ENCODE measurements at regions not wholly inside any gene's neighbourhood (a gene's known extent, or its start where the extent isn't known, plus 50 kb on each side); places are given as distances from the start of the nearest gene placed in this dataset.

DNA sequence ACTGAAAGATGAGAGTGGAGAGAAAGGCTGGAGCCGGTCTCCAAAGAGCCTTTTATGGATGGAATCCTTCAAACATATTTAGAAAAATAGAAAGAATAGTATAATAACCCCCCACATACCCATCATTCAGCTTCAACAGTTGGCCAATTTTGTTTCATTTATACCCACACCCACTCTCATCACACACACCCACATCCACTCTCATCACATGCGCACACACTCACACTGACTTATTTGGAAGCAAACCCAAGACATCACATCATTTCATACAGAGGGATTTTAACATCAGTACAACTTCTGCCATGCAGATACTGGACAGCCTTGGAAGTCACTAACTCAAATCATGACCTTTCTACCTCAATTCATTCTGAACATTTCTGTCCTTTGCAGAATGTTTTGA, 72.8 kb upstream of the CPLX2 start:
- BruUV-seq (replicated peaks): no TSS peak
- DNase-seq (ENCODE audit: low spot score): no peak
- Histone ChIP-seq H3K4me2 (ENCODE audit: low read length) (no peak overlapping the region), H4K20me1 (ENCODE audit: insufficient read depth, low read length) (no peaks in the 10 kb centered on the region), H3K36me3 (ENCODE audit: insufficient read depth, low read length) (no peaks in the 10 kb centered on the region), H3K4me3 (ENCODE audit: low read depth, low read length, poor library complexity, severe bottlenecking) (no peak overlapping the region), H2AFZ (ENCODE audit: low read length) (no peak overlapping the region), H3K79me2 (ENCODE audit: insufficient read depth, low read depth, low read length) (no peaks in the 10 kb centered on the region), H3K27ac (ENCODE audit: low read depth, low read length, poor library complexity, severe bottlenecking) (no peak overlapping the region), H3K4me1 (ENCODE audit: insufficient read depth, low read length, poor library complexity, severe bottlenecking) (no peaks in the 10 kb centered on the region), H3K9me2 (ENCODE audit: insufficient read depth, low read length) (no peaks in the 10 kb centered on the region), H3K9me3 (ENCODE audit: low read length) (no peaks in the 10 kb centered on the region)
- no peak for TF ChIP-seq EZH2phosphoT487 (IDR thresholded peaks at IDR 0.05; ENCODE audit: borderline replicate concordance, low read depth, low read length)
- TF ChIP-seq, protein P1, sequence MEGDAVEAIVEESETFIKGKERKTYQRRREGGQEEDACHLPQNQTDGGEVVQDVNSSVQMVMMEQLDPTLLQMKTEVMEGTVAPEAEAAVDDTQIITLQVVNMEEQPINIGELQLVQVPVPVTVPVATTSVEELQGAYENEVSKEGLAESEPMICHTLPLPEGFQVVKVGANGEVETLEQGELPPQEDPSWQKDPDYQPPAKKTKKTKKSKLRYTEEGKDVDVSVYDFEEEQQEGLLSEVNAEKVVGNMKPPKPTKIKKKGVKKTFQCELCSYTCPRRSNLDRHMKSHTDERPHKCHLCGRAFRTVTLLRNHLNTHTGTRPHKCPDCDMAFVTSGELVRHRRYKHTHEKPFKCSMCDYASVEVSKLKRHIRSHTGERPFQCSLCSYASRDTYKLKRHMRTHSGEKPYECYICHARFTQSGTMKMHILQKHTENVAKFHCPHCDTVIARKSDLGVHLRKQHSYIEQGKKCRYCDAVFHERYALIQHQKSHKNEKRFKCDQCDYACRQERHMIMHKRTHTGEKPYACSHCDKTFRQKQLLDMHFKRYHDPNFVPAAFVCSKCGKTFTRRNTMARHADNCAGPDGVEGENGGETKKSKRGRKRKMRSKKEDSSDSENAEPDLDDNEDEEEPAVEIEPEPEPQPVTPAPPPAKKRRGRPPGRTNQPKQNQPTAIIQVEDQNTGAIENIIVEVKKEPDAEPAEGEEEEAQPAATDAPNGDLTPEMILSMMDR (conservative IDR thresholded peaks at IDR 0.05; ENCODE audit: low read length): no peak
- intact Hi-C loops (cut with micrococcal nuclease; ENCODE audit: unreplicated experiment): no loop called here
- ChIA-PET POLR2A (no interaction called here), CTCF (ENCODE audit: unreplicated experiment) (no interaction called here)

GRCh38 chr5:175800656-175801081, 70.7 kb upstream of the CPLX2 start:
- no peak overlapping the region for H3K4me2 ChIP-seq (ENCODE audit: low read length)
- no peaks in the 10 kb centered on the region for H3K4me1 ChIP-seq (ENCODE audit: insufficient read depth, low read length, poor library complexity, severe bottlenecking)
- no peak overlapping the region for H3K27ac ChIP-seq (ENCODE audit: low read depth, low read length, poor library complexity, severe bottlenecking)
- DNase-seq (ENCODE audit: low spot score): no peak
- H3K36me3 ChIP-seq (ENCODE audit: insufficient read depth, low read length): no peaks in the 10 kb centered on the region
- H2AFZ ChIP-seq (ENCODE audit: low read length): no peak overlapping the region
- CTCF ChIA-PET (ENCODE audit: unreplicated experiment): no interaction called here
- H3K9me3 ChIP-seq (ENCODE audit: low read length): no peaks in the 10 kb centered on the region
- TF ChIP-seq, protein P1 (conservative IDR thresholded peaks at IDR 0.05; ENCODE audit: low read length): no peak
- TF ChIP-seq EZH2phosphoT487 (IDR thresholded peaks at IDR 0.05; ENCODE audit: borderline replicate concordance, low read depth, low read length): no peak
- H4K20me1 ChIP-seq (ENCODE audit: insufficient read depth, low read length): no peaks in the 10 kb centered on the region
- BruUV-seq (replicated peaks): no TSS peak
- H3K79me2 ChIP-seq (ENCODE audit: insufficient read depth, low read depth, low read length): no peaks in the 10 kb centered on the region
- intact Hi-C loops (cut with micrococcal nuclease; ENCODE audit: unreplicated experiment): no loop called here
- no peak overlapping the region for H3K4me3 ChIP-seq (ENCODE audit: low read depth, low read length, poor library complexity, severe bottlenecking)
- POLR2A ChIA-PET: no interaction called here
- H3K9me2 ChIP-seq (ENCODE audit: insufficient read depth, low read length): no peaks in the 10 kb centered on the region

- CTCF ChIA-PET (ENCODE audit: unreplicated experiment): no interaction called here
- no peak for TF ChIP-seq EZH2phosphoT487 (IDR thresholded peaks at IDR 0.05; ENCODE audit: borderline replicate concordance, low read depth, low read length)
- TF ChIP-seq, protein P1 (conservative IDR thresholded peaks at IDR 0.05; ENCODE audit: low read length): no peak
- Histone ChIP-seq H3K9me3 (ENCODE audit: low read length) (no peaks in the 10 kb centered on the region), H3K9me2 (ENCODE audit: insufficient read depth, low read length) (no peaks in the 10 kb centered on the region), H3K79me2 (ENCODE audit: insufficient read depth, low read depth, low read length) (no peaks in the 10 kb centered on the region), H2AFZ (ENCODE audit: low read length) (no peak overlapping the region), H3K36me3 (ENCODE audit: insufficient read depth, low read length) (no peaks in the 10 kb centered on the region), H3K4me2 (ENCODE audit: low read length) (no peak overlapping the region), H3K4me3 (ENCODE audit: low read depth, low read length, poor library complexity, severe bottlenecking) (no peak overlapping the region), H3K4me1 (ENCODE audit: insufficient read depth, low read length, poor library complexity, severe bottlenecking) (no peaks in the 10 kb centered on the region), H3K27ac (ENCODE audit: low read depth, low read length, poor library complexity, severe bottlenecking) (no peak overlapping the region), H4K20me1 (ENCODE audit: insufficient read depth, low read length) (no peaks in the 10 kb centered on the region)
- POLR2A ChIA-PET: no interaction called here
- no TSS peak for BruUV-seq (replicated peaks)
- no peak for DNase-seq (ENCODE audit: low spot score)
- intact Hi-C loops (cut with micrococcal nuclease; ENCODE audit: unreplicated experiment): no loop called here
Measured at GRCh38 chr5:175802361-175802760, 69.0 kb upstream of the CPLX2 start.

All from OCI-LY7 (cell line).